ENCODE measurements at regions not wholly inside any gene's neighbourhood (a gene's known extent, or its start where the extent isn't known, plus 50 kb on each side); places are given as distances from the start of the nearest gene placed in this dataset.

- in situ Hi-C loops (cut with MboI; ENCODE audit: low sequenced_read_pairs, unreplicated experiment), result no loop called here
- TF ChIP-seq CTCF (IDR thresholded peaks at IDR 0.05; ENCODE audit: borderline replicate concordance, control extremely low read depth, extremely low read depth, insufficient read depth, missing control alignments), result no peak
Measured at GRCh38 chr9:86695910-86696424, 251.3 kb downstream of the GAS1 start.

GRCh38 chr9:86690034-86690433 lies 257.3 kb downstream of the GAS1 start:
- no peak for DNase-seq (ENCODE audit: low spot score)
- in situ Hi-C loops (cut with MboI; ENCODE audit: low sequenced_read_pairs, unreplicated experiment), result no loop called here
- TF ChIP-seq CTCF (IDR thresholded peaks at IDR 0.05; ENCODE audit: borderline replicate concordance, control extremely low read depth, extremely low read depth, insufficient read depth, missing control alignments), result no peak

More at GRCh38 chr9:86695910-86696424, 251.3 kb downstream of the GAS1 start:
- DNase-seq (ENCODE audit: low spot score), result no peak

GRCh38 chr9:86687788-86688187 lies 259.5 kb downstream of the GAS1 start:
- TF ChIP-seq CTCF (IDR thresholded peaks at IDR 0.05; ENCODE audit: borderline replicate concordance, control extremely low read depth, extremely low read depth, insufficient read depth, missing control alignments), result no peak
- in situ Hi-C loops (cut with MboI; ENCODE audit: low sequenced_read_pairs, unreplicated experiment), result no loop called here
- DNase-seq (ENCODE audit: low spot score), result no peak

- no peak for TF ChIP-seq CTCF (IDR thresholded peaks at IDR 0.05; ENCODE audit: borderline replicate concordance, control extremely low read depth, extremely low read depth, insufficient read depth, missing control alignments)
- DNase-seq (ENCODE audit: low spot score), result no peak
- in situ Hi-C loops (cut with MboI; ENCODE audit: low sequenced_read_pairs, unreplicated experiment), result no loop called here
Measured at GRCh38 chr9:86685556-86685955, 261.8 kb downstream of the GAS1 start.

GRCh38 chr9:86684148-86684547 lies 263.2 kb downstream of the GAS1 start:
- DNase-seq (ENCODE audit: low spot score), result no peak
- in situ Hi-C loops (cut with MboI; ENCODE audit: low sequenced_read_pairs, unreplicated experiment), result no loop called here
- no peak for TF ChIP-seq CTCF (IDR thresholded peaks at IDR 0.05; ENCODE audit: borderline replicate concordance, control extremely low read depth, extremely low read depth, insufficient read depth, missing control alignments)

- no peak for TF ChIP-seq CTCF (IDR thresholded peaks at IDR 0.05; ENCODE audit: borderline replicate concordance, control extremely low read depth, extremely low read depth, insufficient read depth, missing control alignments)
- no peak for DNase-seq (ENCODE audit: low spot score)
- in situ Hi-C loops (cut with MboI; ENCODE audit: low sequenced_read_pairs, unreplicated experiment), result no loop called here
Measured at GRCh38 chr9:86682240-86682639, 265.1 kb downstream of the GAS1 start.

- no peak for TF ChIP-seq CTCF (IDR thresholded peaks at IDR 0.05; ENCODE audit: borderline replicate concordance, control extremely low read depth, extremely low read depth, insufficient read depth, missing control alignments)
- in situ Hi-C loops (cut with MboI; ENCODE audit: low sequenced_read_pairs, unreplicated experiment), result no loop called here
- no peak for DNase-seq (ENCODE audit: low spot score)
Measured at GRCh38 chr9:86679909-86680308, 267.4 kb downstream of the GAS1 start.

Measured in GM13976 (cell line).